ENCODE measurements at regions not wholly inside any gene's neighbourhood (a gene's known extent, or its start where the extent isn't known, plus 50 kb on each side); places are given as distances from the start of the nearest gene placed in this dataset.
"Not testable (repeated sequence)": the region's sequence is repeated elsewhere in the genome, so short reads cannot be mapped to it uniquely, and the experiment has no call there.

DNA sequence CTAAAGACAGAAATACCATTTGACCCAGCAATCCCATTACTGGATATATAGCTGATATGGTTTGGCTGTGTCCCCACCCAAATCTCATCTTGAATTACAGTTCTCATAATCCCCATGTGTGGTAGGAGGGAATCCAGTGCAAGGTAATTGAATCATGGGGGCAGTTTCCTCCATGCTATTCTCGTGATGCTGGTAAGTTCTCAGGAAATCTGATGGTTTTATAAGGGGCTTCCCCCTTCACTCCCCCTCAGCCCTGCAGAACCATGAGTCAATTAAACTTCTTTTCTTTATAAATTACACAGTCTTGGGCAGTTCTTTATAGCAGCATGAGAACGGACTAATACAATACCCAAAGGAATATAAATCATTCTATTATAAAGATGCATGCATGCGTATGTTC lies 184.6 kb upstream of the NR3C1 start:
- H3K36me3 Mint-ChIP-seq; H3K4me3 Mint-ChIP-seq; H3K9me3 Mint-ChIP-seq; DNase-seq (ENCODE audit: low spot score in 2 of 2): not testable (repeated sequence)
- ATAC-seq, result peak; percentile 58
- Mint-ChIP-seq H3K4me1 (peaks cover 58% of the 10 kb centered on the region), H3K27ac (peak overlapping the region; percentile 60)

DNA sequence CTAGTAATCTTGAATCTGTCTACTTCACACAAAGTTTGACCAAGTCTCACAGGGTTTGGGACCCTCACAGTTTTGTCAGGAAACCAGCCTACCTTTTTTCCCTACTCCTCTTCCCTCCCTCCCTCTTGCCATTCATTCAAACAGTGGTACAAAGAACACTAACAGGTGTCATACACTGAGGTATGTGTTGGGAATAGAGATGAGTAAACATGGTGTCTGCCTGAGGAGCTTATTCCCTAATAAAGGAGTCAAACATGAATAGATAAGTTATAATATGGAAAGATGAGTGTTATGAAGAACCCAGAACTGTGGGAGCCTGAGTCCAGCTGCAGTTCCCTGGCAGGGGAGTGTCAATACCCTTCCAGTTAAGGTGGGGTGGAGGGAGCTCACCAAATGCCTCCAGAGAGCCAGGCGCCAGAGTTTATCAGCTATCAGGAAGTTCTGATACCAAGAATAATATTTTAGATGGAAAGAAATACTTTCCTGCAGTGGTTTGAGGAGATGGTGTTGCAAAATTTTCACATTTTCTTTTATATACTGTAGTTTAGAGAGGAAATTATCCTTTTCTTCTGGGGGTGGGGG lies 183.4 kb upstream of the NR3C1 start:
- peak overlapping the region; percentile 55 for H3K4me3 Mint-ChIP-seq
- ATAC-seq (no peak), DNase-seq (ENCODE audit: low spot score in 2 of 2) (no peak)
- peaks cover 3% of the 10 kb centered on the region for H3K9me3 Mint-ChIP-seq
- peak overlapping the region; percentile 85 for H3K27ac Mint-ChIP-seq
- peaks cover 56% of the 10 kb centered on the region for H3K4me1 Mint-ChIP-seq
- H3K36me3 Mint-ChIP-seq, result no peaks in the 10 kb centered on the region

DNA sequence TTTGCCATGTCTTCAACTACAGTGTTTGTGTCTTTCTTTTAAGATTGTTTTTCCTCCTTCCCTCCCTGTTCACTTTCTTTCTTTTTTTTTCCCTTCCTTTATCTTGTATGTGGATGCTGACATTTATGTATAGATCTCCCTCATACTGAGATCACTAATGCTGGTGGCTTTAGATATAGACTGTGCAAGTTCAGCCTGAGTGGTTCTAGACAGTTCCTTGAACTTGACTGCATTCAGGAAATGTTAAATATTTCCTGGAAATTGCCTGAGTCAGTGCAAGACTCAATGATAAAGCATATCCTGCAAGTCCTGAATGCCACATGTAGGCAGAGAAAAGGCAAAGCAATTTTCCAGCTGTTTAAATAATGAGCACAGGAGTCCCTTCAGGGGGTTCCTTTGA lies 182.5 kb upstream of the NR3C1 start:
- DNase-seq (ENCODE audit: low spot score in 2 of 2) (no peak), ATAC-seq (peak; percentile 84)
- H3K4me1 Mint-ChIP-seq, result peaks cover 56% of the 10 kb centered on the region
- H3K4me3 Mint-ChIP-seq, result peak overlapping the region; percentile 55
- peaks cover 3% of the 10 kb centered on the region for H3K9me3 Mint-ChIP-seq
- no peaks in the 10 kb centered on the region for H3K36me3 Mint-ChIP-seq
- peak overlapping the region; percentile 85 for H3K27ac Mint-ChIP-seq

DNA sequence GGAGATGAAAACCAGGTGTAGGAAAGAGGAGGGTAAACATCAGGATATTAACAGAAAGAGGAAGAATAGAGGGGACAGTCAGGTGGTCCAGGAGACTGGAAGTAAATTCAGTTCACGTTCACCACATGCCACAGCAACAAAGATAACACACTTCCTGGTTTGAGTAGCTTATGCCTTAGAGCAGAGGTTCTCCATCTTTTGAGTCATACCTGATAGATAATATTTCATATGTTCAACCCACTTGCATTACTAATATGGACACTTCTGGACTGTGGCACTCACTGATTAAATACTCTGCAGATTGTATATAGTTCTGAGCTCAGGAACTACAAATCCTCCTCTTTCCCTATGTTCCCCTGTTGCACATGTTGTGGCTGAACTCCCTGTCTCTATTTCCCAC lies 179.9 kb upstream of the NR3C1 start:
- H3K27ac Mint-ChIP-seq, result no peak overlapping the region
- peaks cover 46% of the 10 kb centered on the region for H3K4me1 Mint-ChIP-seq
- H3K9me3 Mint-ChIP-seq, result peaks cover 7% of the 10 kb centered on the region
- ATAC-seq (peak; percentile 81), DNase-seq (ENCODE audit: low spot score in 2 of 2) (no peak)
- no peaks in the 10 kb centered on the region for H3K36me3 Mint-ChIP-seq
- H3K4me3 Mint-ChIP-seq, result no peak overlapping the region

DNA sequence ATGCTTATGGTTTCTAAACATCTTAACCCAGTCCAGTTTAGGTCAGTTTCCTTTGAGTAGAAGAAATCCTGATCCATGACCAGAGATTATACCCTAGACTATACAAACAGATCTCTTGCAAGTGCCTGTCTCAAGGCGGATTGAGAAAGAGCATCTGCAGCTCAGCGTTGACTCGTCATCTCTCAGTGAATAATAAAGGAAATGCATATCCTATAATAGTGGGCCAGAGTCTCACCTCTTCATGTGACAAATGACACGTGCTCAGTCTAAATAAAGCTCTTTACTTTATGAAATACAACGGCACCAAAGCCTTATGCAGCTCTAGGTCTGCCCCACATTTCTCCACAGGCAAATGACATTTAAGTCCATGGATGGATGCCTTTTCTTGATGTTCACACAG lies 179.4 kb upstream of the NR3C1 start:
- ATAC-seq, result peak; percentile 43
- H3K36me3 Mint-ChIP-seq, result no peaks in the 10 kb centered on the region
- H3K9me3 Mint-ChIP-seq, result peaks cover 7% of the 10 kb centered on the region
- no peak overlapping the region for H3K4me3 Mint-ChIP-seq
- H3K27ac Mint-ChIP-seq, result no peak overlapping the region
- DNase-seq (ENCODE audit: low spot score in 2 of 2), result no peak
- H3K4me1 Mint-ChIP-seq, result peaks cover 42% of the 10 kb centered on the region

DNA sequence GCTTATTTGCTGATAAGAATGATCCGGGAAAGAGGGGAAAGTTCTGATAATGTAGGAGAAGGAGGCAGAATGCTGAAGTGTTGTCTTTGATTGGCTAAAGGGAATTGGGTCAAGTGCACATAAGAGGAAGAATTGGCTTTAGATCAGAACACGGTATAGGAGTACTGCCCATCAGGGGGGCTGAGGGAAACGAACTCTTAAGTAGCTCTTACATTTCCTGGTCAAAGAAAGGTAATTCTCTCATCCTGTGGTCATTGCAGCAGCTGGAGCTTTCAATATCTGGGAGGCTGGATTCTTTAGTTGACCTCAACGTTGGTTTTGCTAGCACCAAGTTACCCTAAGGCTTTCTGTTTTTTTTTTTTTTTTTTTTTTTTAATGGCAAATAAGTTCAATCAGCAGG lies 178.7 kb upstream of the NR3C1 start:
- peaks cover 36% of the 10 kb centered on the region for H3K4me1 Mint-ChIP-seq
- H3K4me3 Mint-ChIP-seq, result no peak overlapping the region
- DNase-seq (ENCODE audit: low spot score in 2 of 2) (no peak), ATAC-seq (no peak)
- H3K36me3 Mint-ChIP-seq, result no peaks in the 10 kb centered on the region
- H3K27ac Mint-ChIP-seq, result no peak overlapping the region
- H3K9me3 Mint-ChIP-seq, result peaks cover 7% of the 10 kb centered on the region

DNA sequence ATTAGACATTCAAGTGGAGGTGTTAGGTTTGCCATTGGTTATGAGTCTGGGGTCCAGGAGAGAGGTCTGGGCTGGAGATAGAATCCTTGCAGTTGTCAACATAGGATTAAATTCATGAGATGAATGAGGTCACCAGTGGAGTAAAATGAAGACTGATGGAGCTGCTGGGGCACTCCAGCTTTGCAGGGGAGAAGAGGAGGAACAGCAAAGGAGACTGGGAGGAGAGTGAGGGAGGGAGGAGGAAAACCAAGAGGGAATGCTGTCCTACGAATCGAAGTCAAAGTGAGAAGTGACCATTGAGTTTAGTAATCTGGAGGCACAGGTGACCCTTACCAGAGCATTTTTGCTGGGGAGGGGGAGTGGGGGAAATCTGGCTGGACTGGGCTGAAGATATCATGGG lies 178.2 kb upstream of the NR3C1 start:
- no peak overlapping the region for H3K4me3 Mint-ChIP-seq
- no peak overlapping the region for H3K27ac Mint-ChIP-seq
- H3K4me1 Mint-ChIP-seq, result peaks cover 36% of the 10 kb centered on the region
- no peaks in the 10 kb centered on the region for H3K36me3 Mint-ChIP-seq
- peaks cover 3% of the 10 kb centered on the region for H3K9me3 Mint-ChIP-seq
- DNase-seq (ENCODE audit: low spot score in 2 of 2) (no peak), ATAC-seq (no peak)

DNA sequence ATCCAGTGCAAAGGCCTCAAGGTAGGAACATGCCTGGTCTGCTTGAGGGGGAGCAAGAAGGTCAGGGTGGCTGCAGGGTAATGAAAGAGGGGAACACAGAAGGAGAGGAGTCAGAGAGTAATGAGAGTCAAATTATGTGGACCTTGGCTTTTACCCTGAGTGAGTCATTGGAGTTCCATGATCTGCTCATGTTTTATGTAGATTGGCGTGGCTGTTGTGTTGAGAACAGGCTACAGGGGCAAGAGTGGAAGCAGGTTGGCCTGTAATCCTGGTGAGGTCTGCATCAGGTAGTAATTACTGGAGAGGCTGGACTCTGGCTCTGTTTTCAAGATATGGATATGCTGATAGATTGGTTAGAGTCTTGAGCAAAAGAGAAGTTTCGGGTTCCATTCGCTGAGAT lies 177.7 kb upstream of the NR3C1 start:
- Mint-ChIP-seq H3K4me3 (no peak overlapping the region), H3K4me1 (peaks cover 31% of the 10 kb centered on the region), H3K36me3 (no peaks in the 10 kb centered on the region), H3K9me3 (peaks cover 3% of the 10 kb centered on the region), H3K27ac (no peak overlapping the region)
- ATAC-seq (no peak), DNase-seq (ENCODE audit: low spot score in 2 of 2) (no peak)

DNA sequence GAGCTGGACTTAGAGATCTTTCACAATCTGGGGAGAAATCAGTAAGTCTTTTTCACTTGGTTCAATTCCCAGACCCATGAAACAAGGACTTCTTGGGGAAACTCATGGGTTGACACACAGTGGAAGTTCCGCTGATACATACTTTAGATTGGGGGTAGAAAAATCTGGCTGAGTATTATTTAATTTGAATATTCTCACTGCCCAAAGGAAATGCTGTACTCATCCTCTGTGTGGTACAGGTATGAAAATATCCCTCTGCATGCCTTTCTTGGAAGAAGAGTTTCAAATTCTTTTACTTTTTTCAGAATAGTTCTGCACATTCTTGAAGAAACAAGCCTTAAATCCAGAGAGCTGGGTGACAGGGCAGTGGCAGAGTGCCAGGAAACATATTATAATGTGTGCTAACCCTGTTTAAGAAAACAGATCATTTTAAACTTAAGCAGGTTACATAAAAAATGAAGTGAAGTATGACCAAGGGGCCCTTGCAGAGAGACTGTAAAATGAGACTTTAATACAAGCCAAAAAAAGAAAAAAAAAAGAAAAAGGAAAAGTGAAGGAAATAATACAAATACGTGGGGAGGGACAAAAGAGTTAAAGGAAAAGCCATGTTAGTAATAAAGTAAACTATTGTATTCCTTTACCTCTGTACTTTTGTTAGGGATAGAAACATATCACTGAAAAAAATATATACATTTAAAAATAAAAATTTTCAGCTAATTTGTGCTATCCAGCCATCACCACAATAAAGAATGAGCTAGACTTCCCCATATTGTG lies 173.4 kb upstream of the NR3C1 start:
- Mint-ChIP-seq H3K4me3 (no peak overlapping the region), H3K36me3 (no peaks in the 10 kb centered on the region), H3K9me3 (peaks cover 7% of the 10 kb centered on the region), H3K4me1 (peaks cover 18% of the 10 kb centered on the region), H3K27ac (no peak overlapping the region)
- no peak for DNase-seq (ENCODE audit: low spot score in 2 of 2)
- ATAC-seq, result no peak

DNA sequence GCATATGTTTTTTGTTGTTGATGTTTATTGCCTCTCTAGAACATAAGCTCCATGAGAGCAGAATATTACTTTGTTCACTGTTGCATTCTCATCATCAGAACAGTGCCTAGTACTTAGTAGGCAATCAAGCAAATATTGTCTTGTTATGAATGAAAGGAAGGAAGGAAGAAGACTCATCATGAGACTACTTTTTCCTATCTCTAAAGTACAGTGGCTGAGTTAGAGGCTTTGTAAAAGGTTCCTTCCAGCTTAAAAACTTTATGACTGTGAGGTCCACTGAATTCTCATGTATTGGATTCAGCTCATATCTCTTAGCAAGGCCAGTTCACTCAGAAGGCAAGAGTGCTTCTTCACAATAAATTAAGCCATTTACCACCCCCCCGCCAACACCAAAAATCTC lies 171.8 kb upstream of the NR3C1 start:
- DNase-seq (ENCODE audit: low spot score in 2 of 2) (no peak), ATAC-seq (peak; percentile 67)
- H3K27ac Mint-ChIP-seq, result no peak overlapping the region
- peaks cover 7% of the 10 kb centered on the region for H3K9me3 Mint-ChIP-seq
- H3K4me3 Mint-ChIP-seq, result no peak overlapping the region
- peaks cover 18% of the 10 kb centered on the region for H3K4me1 Mint-ChIP-seq
- H3K36me3 Mint-ChIP-seq, result no peaks in the 10 kb centered on the region

DNA sequence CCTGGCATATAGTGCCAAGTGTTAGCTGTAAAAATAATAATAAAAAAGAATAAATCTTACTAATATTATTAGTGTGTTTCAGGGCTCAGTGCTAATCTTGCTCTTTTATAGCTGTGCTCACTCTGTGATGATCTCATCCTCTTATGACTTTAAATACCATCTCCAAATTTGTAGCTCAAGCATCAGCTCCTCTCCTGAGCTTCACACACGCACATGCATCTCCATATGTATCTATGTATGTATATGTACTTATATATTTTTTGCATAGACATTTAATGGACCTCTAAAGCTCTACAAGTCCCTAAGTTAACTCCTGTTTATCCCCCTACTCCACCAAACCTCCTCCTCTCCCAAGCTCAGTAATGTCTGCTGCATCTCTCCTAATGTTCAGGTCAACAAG lies 170.8 kb upstream of the NR3C1 start:
- DNase-seq (ENCODE audit: low spot score in 2 of 2), result no peak
- ATAC-seq, result no peak
- Mint-ChIP-seq H3K4me1 (peaks cover 27% of the 10 kb centered on the region), H3K4me3 (no peak overlapping the region), H3K9me3 (peaks cover 3% of the 10 kb centered on the region), H3K27ac (no peak overlapping the region), H3K36me3 (no peaks in the 10 kb centered on the region)

DNA sequence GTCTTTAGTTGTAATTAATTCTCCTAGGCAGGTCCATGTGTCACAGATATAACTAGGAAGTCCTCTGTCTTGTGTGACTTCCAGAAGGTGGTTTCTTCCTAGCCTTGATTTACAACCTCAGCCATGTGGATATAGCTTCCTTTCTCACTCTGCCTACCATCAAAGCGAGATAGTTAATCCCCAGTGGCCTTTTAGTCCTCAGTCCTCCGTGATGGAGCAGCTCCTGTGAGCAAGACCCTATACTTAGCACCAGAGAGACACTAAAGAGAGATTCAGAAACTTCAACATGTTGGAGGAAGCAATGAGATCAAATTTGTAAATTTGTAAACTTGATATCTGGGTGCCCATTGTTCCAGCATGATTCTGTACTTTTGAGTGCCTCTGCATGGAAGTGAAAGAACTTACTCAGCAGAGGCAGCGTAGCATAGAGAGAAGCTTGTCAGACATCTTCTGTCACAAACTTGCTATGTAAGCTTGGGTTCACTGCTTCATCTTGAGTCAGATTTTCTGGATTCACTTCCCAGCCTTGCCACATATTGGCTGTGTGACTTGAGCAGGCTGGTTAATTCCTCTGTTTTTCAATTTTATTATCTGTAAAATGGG lies 170.2 kb upstream of the NR3C1 start:
- Mint-ChIP-seq H3K27ac (no peak overlapping the region), H3K4me3 (no peak overlapping the region), H3K36me3 (no peaks in the 10 kb centered on the region), H3K9me3 (peaks cover 3% of the 10 kb centered on the region), H3K4me1 (peaks cover 32% of the 10 kb centered on the region)
- no peak for DNase-seq (ENCODE audit: low spot score in 2 of 2)
- ATAC-seq, result peak; percentile 51

DNA sequence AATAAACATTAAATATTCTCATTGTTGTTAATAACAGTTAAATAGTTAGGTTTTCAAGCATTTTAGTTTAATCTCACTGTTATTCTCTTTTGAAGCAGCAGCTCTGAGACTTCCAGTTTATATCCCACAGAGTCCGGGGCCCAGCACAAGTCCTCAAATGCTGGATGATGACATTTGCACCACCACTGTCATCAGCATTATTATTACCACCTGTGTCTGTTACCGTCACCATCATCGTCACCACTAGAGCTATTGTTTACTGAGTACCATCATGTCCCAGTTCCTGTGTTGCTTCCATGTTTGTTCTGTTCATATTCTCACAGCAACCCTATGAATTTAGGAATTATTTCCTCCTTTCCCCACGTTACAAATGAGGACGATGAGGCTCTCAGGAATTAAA lies 169.2 kb upstream of the NR3C1 start:
- Mint-ChIP-seq H3K4me3 (no peak overlapping the region), H3K36me3 (no peaks in the 10 kb centered on the region), H3K9me3 (peaks cover 3% of the 10 kb centered on the region), H3K4me1 (peaks cover 33% of the 10 kb centered on the region), H3K27ac (no peak overlapping the region)
- ATAC-seq, result no peak
- no peak for DNase-seq (ENCODE audit: low spot score in 2 of 2)

DNA sequence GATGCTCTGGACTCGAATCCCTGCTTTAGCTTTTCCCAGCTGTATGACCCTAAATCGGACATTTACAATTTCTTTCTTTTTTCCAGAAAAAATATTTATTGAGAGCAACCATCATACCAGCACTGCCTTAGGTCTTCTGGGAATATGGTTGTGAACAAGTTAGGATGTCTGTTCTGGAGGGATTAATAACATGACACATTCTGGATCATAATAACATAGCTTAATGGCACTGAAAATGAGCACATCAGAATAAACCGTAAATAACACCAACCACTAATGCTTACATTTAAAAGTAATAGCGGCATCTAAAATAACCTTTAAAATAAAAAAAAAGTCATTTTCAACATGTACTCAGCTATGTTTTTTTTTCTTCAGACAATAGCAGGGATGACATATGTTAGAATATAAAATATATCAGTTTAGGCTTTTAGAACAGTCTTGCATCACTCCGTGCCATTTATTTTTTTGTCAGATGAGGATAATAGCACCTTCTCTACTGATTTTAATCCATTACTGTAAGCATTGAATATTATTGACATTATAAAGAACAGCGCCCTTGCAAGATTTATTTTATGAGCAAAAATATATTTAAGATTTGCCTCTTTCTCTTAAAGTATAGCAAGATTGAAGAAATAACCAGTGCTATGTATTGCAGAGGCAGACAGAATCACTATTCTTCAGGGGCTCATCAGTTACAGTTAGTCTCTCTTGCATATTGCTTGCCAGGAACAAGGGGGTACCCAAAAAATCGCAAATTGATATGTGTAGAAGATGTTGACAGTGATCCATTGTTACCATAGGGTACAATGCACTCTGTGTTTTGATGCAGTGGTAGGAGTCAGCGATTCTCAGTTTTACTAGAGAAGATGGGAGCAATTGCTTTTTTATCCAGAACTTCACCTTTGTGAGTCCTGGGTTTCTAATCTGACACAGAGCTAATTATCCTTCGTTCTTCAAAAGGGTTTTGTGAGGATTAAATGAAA lies 168.4 kb upstream of the NR3C1 start:
- no peak overlapping the region for H3K4me3 Mint-ChIP-seq
- H3K27ac Mint-ChIP-seq, result no peak overlapping the region
- ATAC-seq (no peak), DNase-seq (ENCODE audit: low spot score in 2 of 2) (no peak)
- H3K9me3 Mint-ChIP-seq, result peaks cover 3% of the 10 kb centered on the region
- no peaks in the 10 kb centered on the region for H3K36me3 Mint-ChIP-seq
- peaks cover 31% of the 10 kb centered on the region for H3K4me1 Mint-ChIP-seq

DNA sequence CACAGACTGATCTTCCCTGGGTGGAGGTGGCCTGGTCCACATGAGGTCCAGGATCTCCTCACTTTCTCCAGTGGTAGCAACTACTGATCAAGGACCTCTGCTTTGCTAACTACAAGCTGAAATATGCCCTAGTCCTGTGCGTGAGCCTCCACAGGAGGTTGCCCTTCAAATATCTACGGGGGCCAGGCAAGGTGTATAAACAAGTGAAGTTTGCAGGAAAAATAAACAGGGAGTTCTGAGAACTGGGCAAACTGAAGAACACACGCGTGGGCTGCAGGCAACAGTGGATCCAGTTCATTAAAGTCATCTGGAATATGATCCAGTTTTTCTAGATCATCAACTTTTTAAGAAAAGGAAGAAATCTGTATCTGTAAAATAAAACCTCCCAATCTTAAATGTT lies 167.5 kb upstream of the NR3C1 start:
- DNase-seq (ENCODE audit: low spot score in 2 of 2) (no peak), ATAC-seq (no peak)
- H3K36me3 Mint-ChIP-seq, result no peaks in the 10 kb centered on the region
- H3K9me3 Mint-ChIP-seq, result peaks cover 3% of the 10 kb centered on the region
- no peak overlapping the region for H3K27ac Mint-ChIP-seq
- no peak overlapping the region for H3K4me3 Mint-ChIP-seq
- peaks cover 28% of the 10 kb centered on the region for H3K4me1 Mint-ChIP-seq
